A673 (cell line): ENCODE measurements at regions not wholly inside any gene's neighbourhood (a gene's known extent, or its start where the extent isn't known, plus 50 kb on each side); places are given as distances from the start of the nearest gene placed in this dataset.

Experiments
- BruUV-seq: library from RNA; stranded (reverse); fragments of 400-500 nt; replicated peaks from 2 replicates; lab custom pipeline; 2021; lab: Mats Ljungman, UMichigan
- CTCF ChIA-PET: fragments of 300-600 bp; sonication (Branson Sonifier 250); formaldehyde crosslinking; loops from one replicate; lab custom pipeline; 2022; ENCODE audit warnings: antibody characterized with exemption; lab: Charles Lee
- POLR2A ChIA-PET: fragments of 300-600 bp; sonication (Branson Sonifier 250); formaldehyde crosslinking; loops from one replicate; lab custom pipeline; 2022; ENCODE audit warnings: antibody characterized with exemption; ENCODE audit not compliant: low non-redundant PET; lab: Charles Lee
- DNase-seq: peaks from one replicate; pipeline ENCODE4 v3.0.0-alpha.2; 2015; ENCODE audit warnings: low spot score
- H3K27ac ChIP-seq: fragments of 200-600 bp; sonication (generic); 2 replicates; pipeline ENCODE4 v1.5.1; 2016; ENCODE audit warnings: mixed run types, low read depth, mild to moderate bottlenecking, mixed read lengths, antibody characterized with exemption, low read length; ENCODE audit not compliant: poor library complexity, severe bottlenecking
- H3K27me3 ChIP-seq: fragments of 200-600 bp; sonication (generic); replicated peaks from 2 replicates; pipeline ENCODE4 v1.6.1; 2017; ENCODE audit warnings: mixed run types, low read depth, mild to moderate bottlenecking, mixed read lengths, antibody characterized with exemption, low read length; ENCODE audit not compliant: insufficient read depth, poor library complexity
- H3K36me3 ChIP-seq: fragments of 200-600 bp; sonication (generic); 2 replicates; pipeline ENCODE4 v1.6.1; 2016; ENCODE audit warnings: mixed run types, mild to moderate bottlenecking, mixed read lengths, antibody characterized with exemption, low read length; ENCODE audit not compliant: insufficient read depth, poor library complexity, severe bottlenecking
- H3K4me1 ChIP-seq: fragments of 200-600 bp; sonication (generic); 2 replicates; pipeline ENCODE4 v1.6.1; 2017; ENCODE audit warnings: mixed run types, mild to moderate bottlenecking, mixed read lengths, antibody characterized with exemption, low read length; ENCODE audit not compliant: insufficient read depth, poor library complexity, severe bottlenecking
- H3K4me3 ChIP-seq: fragments of 200-600 bp; sonication (generic); 2 replicates; pipeline ENCODE4 v1.5.1; 2016; ENCODE audit warnings: low read depth, mixed run types, mild to moderate bottlenecking, mixed read lengths, low read length; ENCODE audit not compliant: poor library complexity, severe bottlenecking
- H3K9me3 ChIP-seq: fragments of 200-600 bp; sonication (generic); 2 replicates; pipeline ENCODE4 v1.6.1; 2016; ENCODE audit warnings: mixed run types, low read depth, mild to moderate bottlenecking, mixed read lengths, antibody characterized with exemption, low read length; ENCODE audit not compliant: poor library complexity, severe bottlenecking
- CTCF ChIP-seq: fragments of 300-800, 200-600 bp; sonication (generic); conservative IDR thresholded peaks from 2 replicates; pipeline ENCODE4 v1.5.1; 2017; ENCODE audit warnings: low read depth, mild to moderate bottlenecking, antibody characterized with exemption, low read length, moderate library complexity, mixed read lengths
- EZH2 ChIP-seq: fragments of 200-600 bp; sonication (generic); IDR thresholded peaks from 2 replicates; pipeline ENCODE4 v1.6.1; 2017; ENCODE audit warnings: borderline replicate concordance, low read depth, mild to moderate bottlenecking, mixed read lengths, antibody characterized with exemption, low read length; ENCODE audit not compliant: poor library complexity, severe bottlenecking
- intact Hi-C: fragments of 100-400 bp; cut with micrococcal nuclease; formaldehyde crosslinking; loops from one replicate; pipeline ENCODE4 v1.10.0; 2022; ENCODE audit not compliant: unreplicated experiment

- Histone ChIP-seq H3K9me3 (no peaks in the 10 kb centered on the region), H3K4me3 (no peak overlapping the region), H3K4me1 (peaks cover 30% of the 10 kb centered on the region), H3K36me3 (no peaks in the 10 kb centered on the region), H3K27me3 (no peaks in the 10 kb centered on the region), H3K27ac (no peak overlapping the region)
- intact Hi-C loops = no loop called here
- no peak for DNase-seq
- CTCF ChIA-PET = no interaction called here
- no TSS peak for BruUV-seq
- POLR2A ChIA-PET = no interaction called here
- no peak for TF ChIP-seq EZH2
- no peak for TF ChIP-seq CTCF
Observed at GRCh38 chr5:67259548-67260215, 63.1 kb upstream of the CD180 start.

GRCh38 chr5:67257500-67257899 is 60.9 kb upstream of the CD180 start:
- peaks cover 18% of the 10 kb centered on the region for H3K4me1 ChIP-seq
- peaks cover 5% of the 10 kb centered on the region for H3K9me3 ChIP-seq
- POLR2A ChIA-PET = no interaction called here
- H3K27me3 ChIP-seq = no peaks in the 10 kb centered on the region
- intact Hi-C loops = no loop called here
- no peak for TF ChIP-seq EZH2
- no peak for TF ChIP-seq CTCF
- no peak for DNase-seq
- H3K27ac ChIP-seq = no peak overlapping the region
- no TSS peak for BruUV-seq
- CTCF ChIA-PET = no interaction called here
- no peaks in the 10 kb centered on the region for H3K36me3 ChIP-seq
- H3K4me3 ChIP-seq = no peak overlapping the region

- intact Hi-C loops = no loop called here
- no peak overlapping the region for H3K27ac ChIP-seq
- H3K9me3 ChIP-seq = peaks cover 9% of the 10 kb centered on the region
- TF ChIP-seq EZH2 = no peak
- no peak for TF ChIP-seq CTCF
- CTCF ChIA-PET = no interaction called here
- H3K4me1 ChIP-seq = peaks cover 18% of the 10 kb centered on the region
- POLR2A ChIA-PET = no interaction called here
- no peak overlapping the region for H3K4me3 ChIP-seq
- no peak for DNase-seq
- H3K36me3 ChIP-seq = no peaks in the 10 kb centered on the region
- no peaks in the 10 kb centered on the region for H3K27me3 ChIP-seq
- no TSS peak for BruUV-seq
Observed at GRCh38 chr5:67257077-67257476, 60.5 kb upstream of the CD180 start.
